K562 (cell line): ENCODE measurements at regions not wholly inside any gene's neighbourhood (a gene's known extent, or its start where the extent isn't known, plus 50 kb on each side); places are given as distances from the start of the nearest gene placed in this dataset.

Experiments used
- BRD9 ChIP-seq: fragments of 450-650 bp; IDR thresholded peaks from 2 replicates; pipeline ENCODE4 v1.6.1; 2018; ENCODE audit warnings: low read depth; ENCODE audit not compliant: partially characterized antibody
- CHD1 ChIP-seq: fragments of 200-600 bp; sonication (generic); IDR thresholded peaks from one replicate; pipeline ENCODE4 v1.6.1; 2012; ENCODE audit warnings: mild to moderate bottlenecking, moderate library complexity, low read length, inconsistent platforms
- EZH2 ChIP-seq: IDR thresholded peaks from 2 replicates; pipeline ENCODE4 v1.6.1; 2012; ENCODE audit warnings: low read depth, mild to moderate bottlenecking, inconsistent platforms, low read length, borderline replicate concordance
- NFE2L1 ChIP-seq: fragments of 450-650 bp; IDR thresholded peaks from 2 replicates; pipeline ENCODE4 v1.6.1; 2016; ENCODE audit warnings: missing genetic modification characterization, low read depth, mild to moderate bottlenecking, missing compliant biosample characterization, moderate library complexity, borderline replicate concordance
- ZBED1 ChIP-seq: IDR thresholded peaks from 2 replicates; pipeline ENCODE4 v1.6.1; 2014
- TF ChIP-seq, protein P1 (sequence below): fragments of 200-800 bp; sonication (Bioruptor generic); IDR thresholded peaks from 2 replicates; pipeline ENCODE4 v1.6.1; 2017; ENCODE audit warnings: missing genetic modification characterization, missing compliant biosample characterization

DNA sequence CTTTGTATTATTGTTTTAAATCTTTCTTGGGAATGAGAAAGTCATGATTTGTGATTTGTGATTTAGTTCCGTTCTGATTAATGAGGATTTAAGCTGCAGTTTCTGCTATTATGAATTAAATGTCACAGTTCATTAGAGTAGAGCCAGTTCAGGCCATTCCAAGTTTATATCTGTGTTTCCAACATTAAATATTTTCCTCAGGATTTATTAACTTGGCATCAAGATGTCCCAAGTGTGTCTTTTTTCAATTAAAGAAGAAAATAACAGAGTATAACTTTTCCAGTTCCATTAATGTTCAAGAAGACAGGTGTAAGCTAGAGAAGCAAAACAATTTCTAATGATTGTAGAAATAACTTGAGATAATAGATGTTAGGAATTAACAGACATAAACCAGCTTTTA lies 1183.2 kb upstream of the CELF2 start:
- TF ChIP-seq, protein P1, sequence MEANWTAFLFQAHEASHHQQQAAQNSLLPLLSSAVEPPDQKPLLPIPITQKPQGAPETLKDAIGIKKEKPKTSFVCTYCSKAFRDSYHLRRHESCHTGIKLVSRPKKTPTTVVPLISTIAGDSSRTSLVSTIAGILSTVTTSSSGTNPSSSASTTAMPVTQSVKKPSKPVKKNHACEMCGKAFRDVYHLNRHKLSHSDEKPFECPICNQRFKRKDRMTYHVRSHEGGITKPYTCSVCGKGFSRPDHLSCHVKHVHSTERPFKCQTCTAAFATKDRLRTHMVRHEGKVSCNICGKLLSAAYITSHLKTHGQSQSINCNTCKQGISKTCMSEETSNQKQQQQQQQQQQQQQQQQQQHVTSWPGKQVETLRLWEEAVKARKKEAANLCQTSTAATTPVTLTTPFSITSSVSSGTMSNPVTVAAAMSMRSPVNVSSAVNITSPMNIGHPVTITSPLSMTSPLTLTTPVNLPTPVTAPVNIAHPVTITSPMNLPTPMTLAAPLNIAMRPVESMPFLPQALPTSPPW (CRISPR knock-in tag): no peak
- TF ChIP-seq ZBED1 (no peak), EZH2 (no peak), NFE2L1 (no peak), BRD9 (no peak), CHD1 (no peak)
